GM12878 (cell line): ENCODE measurements at regions not wholly inside any gene's neighbourhood (a gene's known extent, or its start where the extent isn't known, plus 50 kb on each side); places are given as distances from the start of the nearest gene placed in this dataset.

Experiments
- ATAC-seq: fragments of 200-7000 bp; cut with Tn5 transposase; 3 replicates; pipeline ENCODE4 v1.9.1; 2020; ENCODE audit warnings: mild to moderate bottlenecking, moderate library complexity
- BruUV-seq: library from RNA; stranded (reverse); fragments of 400-500 nt; replicated peaks from 2 replicates; lab custom pipeline; 2021; lab: Mats Ljungman, UMichigan
- CTCF ChIA-PET: fragments of 300-600 bp; sonication (Branson Sonifier 250); formaldehyde crosslinking; extraction: SDS; loops from one replicate; lab custom pipeline; 2021; ENCODE audit warnings: inconsistent platforms; lab: Yijun Ruan, JAX
- POLR2A ChIA-PET: fragments of 350-600 bp; formaldehyde crosslinking; extraction: SDS; loops from one replicate; lab custom pipeline; 2021; ENCODE audit warnings: inconsistent platforms; lab: Charles Lee
- RAD21 ChIA-PET: fragments of 300-600 bp; sonication (Branson Sonifier 250); formaldehyde crosslinking; loops from one replicate; lab custom pipeline; 2023; ENCODE audit warnings: antibody characterized with exemption; ENCODE audit not compliant: unreplicated experiment; lab: Charles Lee
- SMC1A ChIA-PET: fragments of 300-600 bp; sonication (Branson Sonifier 250); formaldehyde crosslinking; loops from one replicate; lab custom pipeline; 2023; ENCODE audit not compliant: unreplicated experiment, uncharacterized antibody; lab: Charles Lee
- DNase-seq: peaks from one replicate; pipeline ENCODE4 v3.0.0-alpha.2; 2011; ENCODE audit warnings: low read depth, low spot score
- FAIRE-seq: peaks from 3 replicates; lab custom pipeline; 2011; peaks lifted over from hg19 to GRCh38; lab: Jason Lieb, UNC
- H2AFZ ChIP-seq: 2 replicates; pipeline ENCODE4 v1.6.0; 2011; ENCODE audit warnings: low read depth, low read length, control low read depth; ENCODE audit not compliant: control insufficient read depth
- H3K27ac ChIP-seq: 2 replicates; pipeline ENCODE4 v1.5.1; 2011; ENCODE audit warnings: control low read depth; ENCODE audit not compliant: control insufficient read depth, insufficient read depth
- H3K27me3 ChIP-seq, 2 experiments: replicated peaks in 1 of 2; 2 replicates each; pipeline versions ENCODE4 v1.6.0 to v1.6.1; 2011; ENCODE audit warnings: low read length in 1 of 2; ENCODE audit not compliant: control insufficient read depth in 2 of 2, insufficient read depth in 2 of 2
- H3K36me3 ChIP-seq, 2 experiments: 2 replicates each; pipeline ENCODE4 v1.5.1; 2011; ENCODE audit warnings: low read length in 1 of 2; ENCODE audit not compliant: control insufficient read depth in 2 of 2, insufficient read depth in 2 of 2
- H3K4me1 ChIP-seq: 2 replicates; pipeline ENCODE4 v1.6.1; 2011; ENCODE audit warnings: mild to moderate bottlenecking, low read length, moderate library complexity, mixed read lengths; ENCODE audit not compliant: control insufficient read depth, insufficient read depth
- H3K4me2 ChIP-seq: 2 replicates; pipeline ENCODE4 v1.6.0; 2011; ENCODE audit warnings: control low read depth; ENCODE audit not compliant: control insufficient read depth, insufficient read depth
- H3K4me3 ChIP-seq: fragments of 200-600 bp; sonication (generic); 2 replicates; pipeline ENCODE4 v1.5.1; 2016
- H3K79me2 ChIP-seq: 2 replicates; pipeline ENCODE4 v1.6.0; 2011; ENCODE audit warnings: low read length; ENCODE audit not compliant: control insufficient read depth, insufficient read depth
- H3K9ac ChIP-seq: 2 replicates; pipeline ENCODE4 v1.8.0; 2011; ENCODE audit warnings: low read length, control low read depth, mixed read lengths; ENCODE audit not compliant: control insufficient read depth, insufficient read depth
- H3K9me3 ChIP-seq: replicated peaks from 3 replicates; pipeline ENCODE4 v1.5.1; 2011; ENCODE audit warnings: mild to moderate bottlenecking, low read length; ENCODE audit not compliant: control insufficient read depth, insufficient read depth
- H4K20me1 ChIP-seq: 2 replicates; pipeline ENCODE4 v1.6.0; 2011; ENCODE audit not compliant: control insufficient read depth, insufficient read depth
- ASH2L ChIP-seq: fragments of 300-600, 200-600 bp; sonication (generic); IDR thresholded peaks from 2 replicates; pipeline ENCODE4 v1.6.1; 2017; ENCODE audit warnings: low read depth, mild to moderate bottlenecking, borderline replicate concordance
- BCLAF1 ChIP-seq: fragments of 450-650 bp; IDR thresholded peaks from 2 replicates; pipeline ENCODE4 v1.6.1; 2017; ENCODE audit warnings: antibody characterized with exemption, mild to moderate bottlenecking, moderate library complexity
- CBX5 ChIP-seq: sonication (generic); IDR thresholded peaks from 2 replicates; pipeline ENCODE4 v1.6.1; 2016; ENCODE audit warnings: low read depth, moderate library complexity, mild to moderate bottlenecking, inconsistent platforms
- MEF2B ChIP-seq: fragments of 450-650 bp; IDR thresholded peaks from 2 replicates; pipeline ENCODE4 v1.6.1; 2018; ENCODE audit warnings: mild to moderate bottlenecking, moderate library complexity; ENCODE audit not compliant: partially characterized antibody, poor library complexity, severe bottlenecking
- NFXL1 ChIP-seq: fragments of 450-650 bp; IDR thresholded peaks from 2 replicates; pipeline ENCODE4 v1.6.1; 2017; ENCODE audit warnings: antibody characterized with exemption, mild to moderate bottlenecking, borderline replicate concordance
- NRF1 ChIP-seq: conservative IDR thresholded peaks from 2 replicates; pipeline ENCODE4 v1.6.1; 2011; ENCODE audit warnings: mild to moderate bottlenecking, low read depth, low read length, improper control_type of control experiment
- POLR2A ChIP-seq: IDR thresholded peaks from 2 replicates; pipeline ENCODE4 v1.6.1; 2011; ENCODE audit warnings: low read depth, mild to moderate bottlenecking, low read length
- RELA ChIP-seq: fragments of 450-650 bp; IDR thresholded peaks from 2 replicates; pipeline ENCODE4 v1.8.0; 2014; ENCODE audit warnings: borderline replicate concordance; ENCODE audit not compliant: partially characterized antibody
- ZSCAN29 ChIP-seq: fragments of 450-650 bp; IDR thresholded peaks from 2 replicates; pipeline ENCODE4 v1.6.1; 2017; ENCODE audit warnings: mild to moderate bottlenecking, moderate library complexity
- whole genome bisulfite sequencing: methylation state at CpG from one replicate; pipeline ENCODE4 v1.1.6; 2016; ENCODE audit warnings: low lambda C conversion rate; ENCODE audit not compliant: insufficient replicate concordance, insufficient coverage; ENCODE audit errors: missing lambda C conversion rate; 5-methylcytosine and 5-hydroxymethylcytosine counted together
- in situ Hi-C: fragments of 300-500 bp; cut with MboI; formaldehyde crosslinking; loops from 9 replicates; pipeline ENCODE4 v1.14.3; 2018; ENCODE audit warnings: mixed read lengths
- intact Hi-C: fragments of 100-400 bp; cut with micrococcal nuclease; formaldehyde crosslinking; loops from one replicate; pipeline ENCODE4 v1.14.2; 2022; ENCODE audit not compliant: unreplicated experiment

- WGBS, result 0% methylated on average over 1 of the region's 1 CpG
- no peak overlapping the region for H3K4me3 ChIP-seq
- no peak for FAIRE-seq
- POLR2A ChIA-PET, result no interaction called here
- no peak overlapping the region for H3K9ac ChIP-seq
- H3K9me3 ChIP-seq, result no peaks in the 10 kb centered on the region
- ATAC-seq, result no peak
- H3K4me1 ChIP-seq, result no peaks in the 10 kb centered on the region
- H4K20me1 ChIP-seq, result no peaks in the 10 kb centered on the region
- SMC1A ChIA-PET, result no interaction called here
- RAD21 ChIA-PET, result no interaction called here
- no peak overlapping the region for H2AFZ ChIP-seq
- intact Hi-C loops (no loop called here), in situ Hi-C loops (no loop called here)
- TF ChIP-seq RELA (no peak), CBX5 (no peak), NFXL1 (no peak), ASH2L (no peak), ZSCAN29 (no peak), BCLAF1 (no peak), POLR2A (no peak), NRF1 (no peak), MEF2B (no peak)
- no peak overlapping the region for H3K27ac ChIP-seq
- no peak for DNase-seq
- BruUV-seq, result no TSS peak
- H3K36me3 ChIP-seq, result no peaks in the 10 kb centered on the region
- no peak overlapping the region for H3K4me2 ChIP-seq
- no peaks in the 10 kb centered on the region for H3K27me3 ChIP-seq
- no peaks in the 10 kb centered on the region for H3K79me2 ChIP-seq
- CTCF ChIA-PET, result no interaction called here
These were observed 630.2 kb upstream of the LUZP2 start for GRCh38 chr11:23866641-23867040.
